Amniotic epithelial cell (primary cell): ENCODE measurements at regions not wholly inside any gene's neighbourhood (a gene's known extent, or its start where the extent isn't known, plus 50 kb on each side); places are given as distances from the start of the nearest gene placed in this dataset.
"Not testable (repeated sequence)": the region's sequence is repeated elsewhere in the genome, so short reads cannot be mapped to it uniquely, and the experiment has no call there.

ENCODE experiments used
- DNase-seq: peaks from one replicate; pipeline ENCODE4 v3.0.0-alpha.2; 2010; ENCODE audit warnings: low read depth

DNA sequence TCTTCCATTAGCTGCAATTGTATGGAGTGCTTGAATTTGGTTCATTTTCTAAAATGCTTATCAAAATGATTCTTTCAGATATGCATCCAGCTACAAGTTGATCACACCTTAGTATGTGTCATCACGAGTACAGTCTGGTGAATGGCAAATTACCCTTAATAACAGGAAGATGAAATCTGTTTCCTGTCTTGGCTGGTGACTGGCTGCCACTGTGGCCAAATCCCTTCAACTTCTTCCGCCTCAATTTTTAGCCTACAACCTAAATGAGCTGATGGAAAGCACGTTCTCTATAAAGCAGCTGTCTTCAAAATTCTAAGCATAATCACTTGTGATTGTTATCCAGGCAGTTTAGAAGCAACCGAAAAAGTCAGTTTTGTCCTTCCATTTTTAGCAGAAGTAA, 387.1 kb upstream of the NECTIN3 start:
- no peak for DNase-seq

DNA sequence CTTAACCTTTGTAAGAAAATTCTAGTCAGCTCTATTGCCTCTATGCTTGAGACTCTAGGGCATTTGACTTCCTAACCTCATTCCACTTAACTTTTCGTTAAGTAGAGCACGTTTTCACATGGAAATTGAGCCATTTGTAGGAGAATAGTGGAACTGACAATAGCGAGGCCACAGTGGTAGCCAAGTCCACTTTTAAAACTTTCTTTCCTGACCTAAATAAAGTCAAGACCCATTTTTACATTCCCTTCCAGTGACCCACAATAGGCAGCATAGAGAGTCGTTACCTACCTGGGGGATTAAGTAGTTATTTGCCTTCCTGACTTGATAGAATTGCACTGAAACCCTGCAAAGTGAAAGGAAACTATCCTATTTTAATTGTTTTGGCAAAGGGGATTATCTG, 386.0 kb upstream of the NECTIN3 start:
- no peak for DNase-seq

DNA sequence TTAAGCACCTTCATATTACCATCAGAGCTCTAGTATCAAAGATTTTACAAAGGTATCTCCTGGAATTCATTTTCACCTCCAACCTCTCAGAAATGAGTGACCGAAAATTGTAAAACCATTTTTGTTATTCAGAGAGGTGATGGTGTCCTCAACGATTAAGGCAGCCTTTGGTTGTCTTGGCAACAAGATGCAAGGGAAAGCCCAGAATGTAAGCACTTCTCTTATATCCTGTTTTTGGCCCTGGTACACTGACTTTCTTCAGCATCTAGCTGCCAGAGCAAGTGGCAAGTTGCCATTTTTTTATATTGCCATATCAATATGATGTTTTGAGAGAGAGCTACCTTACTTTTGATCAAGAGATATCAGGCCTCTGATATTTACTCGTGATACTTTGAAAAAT, 384.9 kb upstream of the NECTIN3 start:
- DNase-seq, result no peak

DNA sequence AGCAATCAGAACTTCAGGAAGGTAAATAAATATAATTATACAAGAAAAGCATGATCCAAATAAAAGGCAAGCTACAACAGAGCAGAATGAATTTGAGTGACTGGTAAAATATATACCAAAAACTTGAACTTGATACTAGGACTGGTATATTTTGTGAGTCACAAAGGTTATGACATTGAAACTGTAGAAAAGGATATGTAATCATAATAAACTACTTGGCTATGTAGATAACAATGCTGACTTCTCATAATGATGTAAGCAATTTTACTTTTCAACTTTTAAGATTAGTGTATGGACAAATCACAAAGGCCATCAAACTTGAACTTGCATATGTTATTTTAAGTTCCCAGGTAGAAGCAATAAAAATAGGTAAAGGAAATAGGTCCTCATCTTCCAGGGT, 384.5 kb upstream of the NECTIN3 start:
- DNase-seq, result peak; percentile 29

DNA sequence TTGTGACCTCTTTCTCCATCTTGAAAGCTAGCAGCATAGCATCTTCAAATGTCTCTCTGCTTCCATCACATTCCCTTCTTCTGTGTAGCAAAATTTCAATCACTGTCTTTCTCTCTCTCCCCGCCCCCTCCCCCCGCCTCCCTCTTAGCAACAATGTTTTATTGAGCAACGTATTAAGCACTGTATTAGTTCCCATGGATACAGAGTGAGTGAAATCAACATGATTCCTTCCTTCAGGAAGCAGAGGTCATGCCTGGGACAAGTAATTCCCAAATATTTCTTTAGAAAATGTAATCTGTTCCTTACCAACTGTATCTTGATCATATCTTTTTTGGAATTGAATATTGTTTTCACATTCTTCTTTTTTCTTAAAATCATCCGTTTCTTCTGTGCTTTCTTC, 373.7 kb upstream of the NECTIN3 start:
- peak; percentile 37 for DNase-seq

DNA sequence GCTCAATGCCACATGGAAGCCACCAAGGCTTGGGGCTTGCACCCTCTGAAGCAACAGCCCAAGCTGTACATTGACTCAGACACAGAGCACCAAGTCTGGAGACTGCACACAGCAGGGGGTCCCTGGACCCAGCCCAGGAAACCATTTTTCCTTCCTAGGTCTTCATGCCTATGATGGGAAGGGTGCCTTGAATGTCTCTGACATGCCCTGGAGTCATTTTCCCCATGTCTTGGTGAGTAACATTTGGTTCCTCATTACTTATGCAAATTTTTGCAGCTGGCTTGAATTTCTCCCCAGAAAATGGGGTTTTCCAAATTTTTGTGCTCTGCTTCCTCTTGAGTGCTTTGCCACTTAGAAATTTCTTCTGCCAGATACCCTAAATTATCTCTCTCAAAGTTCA, 367.3 kb upstream of the NECTIN3 start:
- not testable (repeated sequence) for DNase-seq

DNA sequence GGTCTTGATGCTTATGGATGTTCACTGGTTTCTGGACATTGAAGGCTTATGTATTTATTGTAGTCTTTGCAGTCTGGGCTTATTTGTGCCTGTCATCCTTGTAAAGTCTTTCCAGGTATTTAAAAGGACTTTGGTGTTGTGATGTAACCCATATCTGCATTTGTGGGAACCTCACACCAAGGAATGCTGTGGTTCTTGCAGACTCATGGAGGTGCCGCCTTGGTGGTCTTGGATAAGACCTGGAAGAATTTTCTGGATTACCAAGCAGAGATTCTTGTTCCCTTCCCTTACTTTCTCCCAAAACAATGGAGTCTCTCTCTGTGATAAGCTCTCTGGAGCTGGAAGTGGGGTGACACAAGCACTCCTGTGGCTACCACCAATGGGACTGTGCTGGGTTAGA, 363.5 kb upstream of the NECTIN3 start:
- peak; percentile 72 for DNase-seq

DNA sequence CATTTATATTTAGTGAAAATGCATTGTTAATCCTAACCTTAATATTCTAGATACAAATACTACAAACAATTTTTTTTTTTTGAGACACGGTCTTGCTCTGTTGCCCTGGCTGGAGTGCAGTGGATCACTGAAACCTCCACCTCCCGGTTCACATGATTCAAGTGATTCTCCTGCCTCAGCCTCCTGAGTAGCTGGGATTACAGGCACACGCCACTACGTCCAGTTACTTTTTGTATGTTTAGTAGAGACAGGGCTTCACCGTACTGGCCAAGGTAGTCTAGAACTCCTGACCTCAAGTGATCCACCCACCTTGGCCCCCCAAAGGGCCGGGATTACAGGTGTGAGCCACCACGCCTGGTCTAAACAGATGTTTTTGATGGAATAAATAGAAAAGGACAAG, 361.5 kb upstream of the NECTIN3 start:
- no peak for DNase-seq

DNA sequence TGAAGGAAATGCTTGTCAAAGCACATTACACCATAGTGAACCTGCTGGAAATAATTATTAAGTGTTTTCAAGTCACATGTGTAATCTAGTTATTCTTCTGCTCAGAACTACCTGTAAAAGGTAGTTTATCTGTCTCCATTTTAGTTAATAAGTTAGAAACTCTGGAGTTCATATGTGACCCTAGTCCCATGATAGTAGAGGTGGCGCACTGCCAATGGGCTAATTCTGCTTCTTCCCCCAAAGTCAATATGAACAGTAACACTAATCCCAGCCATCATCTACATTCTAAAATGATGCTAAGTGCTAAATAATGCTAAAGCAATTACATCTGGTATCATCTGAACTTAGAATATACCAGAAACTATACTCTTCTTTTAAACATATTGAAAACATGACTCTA, 361.0 kb upstream of the NECTIN3 start:
- no peak for DNase-seq

DNA sequence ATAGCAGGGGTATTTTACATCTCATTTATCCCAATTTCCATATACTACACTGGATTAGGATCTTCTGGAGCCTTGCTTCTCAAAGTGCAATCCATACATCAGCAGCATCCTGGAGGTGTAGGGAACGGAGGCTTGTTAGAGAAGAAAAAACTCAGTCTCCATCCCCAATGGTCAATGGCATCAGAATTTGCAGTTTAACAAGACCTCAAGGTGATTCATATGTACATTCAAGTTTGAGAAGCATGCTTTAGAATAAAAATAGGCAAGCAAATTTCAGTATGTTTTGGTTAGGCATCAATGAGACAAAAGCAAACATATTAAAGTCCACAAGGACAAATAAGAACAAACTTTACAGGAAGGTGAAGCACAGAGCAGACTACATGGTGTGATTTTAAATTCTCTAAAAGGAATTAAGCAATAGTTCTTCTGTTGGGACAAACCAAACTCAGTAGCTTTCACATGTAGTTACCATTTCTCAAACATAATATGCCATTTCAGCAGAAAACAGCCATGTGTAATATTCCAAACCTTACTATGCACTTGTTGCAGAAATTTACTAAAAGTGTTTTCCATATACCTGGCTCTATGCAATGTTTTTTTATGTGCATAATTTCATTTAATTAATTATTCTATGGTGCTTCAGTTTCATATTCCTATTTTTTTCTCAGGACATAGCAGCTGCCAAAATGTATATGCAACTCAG, 360.3 kb upstream of the NECTIN3 start:
- DNase-seq, result no peak

DNA sequence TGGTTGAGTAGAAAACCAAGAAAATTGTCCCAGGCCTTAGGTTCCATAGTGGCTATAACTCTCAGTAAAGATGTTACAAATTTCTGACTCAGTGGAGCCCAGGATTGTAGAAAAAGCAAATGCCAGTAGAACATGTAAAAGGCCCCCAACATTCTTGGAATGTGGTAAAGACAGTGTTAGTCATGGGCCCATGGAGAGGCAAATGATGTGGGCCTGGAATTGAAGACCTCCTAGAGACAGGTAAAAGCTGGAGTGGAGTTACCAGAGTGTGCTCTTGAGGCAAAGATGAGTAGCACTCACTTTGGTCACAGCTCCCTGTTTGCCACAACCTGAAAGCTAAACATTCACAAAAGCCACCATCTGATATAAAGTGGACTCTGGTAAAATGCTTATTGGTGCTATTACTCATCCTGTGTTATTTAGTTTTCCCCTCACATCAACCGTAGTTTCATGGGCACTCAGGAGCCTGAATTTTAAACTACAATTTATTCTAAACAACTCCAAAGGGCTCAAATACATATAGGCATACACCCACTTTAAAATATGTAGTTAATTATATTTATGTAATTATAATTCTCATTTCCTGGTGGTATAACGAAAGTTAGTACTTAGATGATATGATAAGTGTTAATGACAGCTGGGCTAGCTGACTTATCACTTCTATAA, 359.6 kb upstream of the NECTIN3 start:
- DNase-seq, result peak; percentile 16

DNA sequence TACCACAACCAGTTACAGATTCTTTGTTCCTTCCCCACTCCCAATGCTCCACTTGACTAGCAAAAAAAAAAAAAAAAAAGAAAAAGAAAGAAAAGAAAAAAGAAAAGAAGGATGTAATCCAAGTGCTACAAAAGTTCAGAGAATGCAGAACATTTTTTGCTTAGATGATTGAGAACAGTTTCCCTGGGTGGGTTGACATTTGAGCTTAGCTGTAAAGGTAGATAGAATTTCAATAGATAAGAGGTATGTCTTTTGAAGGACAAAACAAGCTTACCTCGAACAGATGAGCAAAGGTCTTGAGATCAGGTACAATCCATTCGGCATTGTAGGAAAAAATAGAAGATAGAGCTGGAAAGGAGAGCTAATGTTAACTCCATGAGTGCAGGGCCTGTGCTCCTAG, 344.6 kb upstream of the NECTIN3 start:
- DNase-seq, result no peak

DNA sequence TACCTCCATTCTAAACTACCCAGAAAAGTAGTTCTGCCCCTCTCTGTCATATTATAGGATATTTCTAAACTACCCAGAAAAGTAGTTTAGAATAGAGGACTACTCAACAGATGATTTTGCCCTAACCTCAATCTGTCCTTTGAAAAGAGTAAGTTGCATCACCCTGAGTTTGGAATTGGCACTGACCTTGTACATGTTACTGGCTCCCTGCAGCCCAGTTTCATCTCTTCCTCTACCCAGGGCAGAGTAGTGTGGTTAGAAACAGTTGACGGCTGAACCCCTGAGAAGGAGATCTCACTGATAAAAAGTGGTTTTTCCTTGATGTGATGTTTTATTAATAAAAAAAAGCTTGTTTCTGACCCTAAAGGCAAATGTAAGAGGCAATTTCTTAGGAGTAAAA, 340.5 kb upstream of the NECTIN3 start:
- DNase-seq, result peak; percentile 45

DNA sequence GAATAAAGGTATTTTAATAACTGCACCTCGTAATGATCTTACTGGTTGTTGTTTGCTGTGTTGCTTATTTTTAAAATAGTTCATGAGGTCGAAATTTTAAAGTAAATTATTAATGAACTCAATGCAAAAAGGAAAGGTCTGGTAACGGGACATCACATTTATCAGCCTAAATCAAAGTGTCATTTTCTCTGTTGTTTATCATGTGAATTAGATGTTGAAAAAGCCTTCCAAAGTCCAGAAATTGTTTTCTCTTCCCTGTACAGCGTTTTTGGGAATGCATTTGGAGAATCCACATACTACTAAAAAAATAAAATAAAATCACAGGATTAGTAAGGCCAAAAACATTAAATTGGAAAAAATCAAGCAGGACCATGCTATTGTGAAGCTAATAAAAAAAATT, 339.2 kb upstream of the NECTIN3 start:
- DNase-seq, result no peak

DNA sequence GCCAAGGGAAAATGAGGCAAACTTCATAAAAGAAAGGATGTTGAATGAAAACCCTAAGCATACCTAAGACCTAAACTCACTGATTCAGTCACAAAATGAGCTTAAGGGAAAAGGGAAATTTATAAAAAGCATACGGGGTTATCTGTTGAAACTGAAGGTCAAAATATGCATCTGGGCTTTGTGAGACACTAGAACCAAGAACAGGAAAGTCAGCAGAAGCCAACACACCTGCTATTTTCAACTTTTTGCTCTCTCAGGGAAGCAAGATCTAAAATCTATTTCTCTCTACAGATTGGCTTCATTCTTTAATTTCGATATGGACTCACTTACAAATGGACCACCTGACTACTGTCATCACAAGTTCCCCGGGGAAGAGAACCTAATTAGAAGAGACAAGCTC, 338.6 kb upstream of the NECTIN3 start:
- DNase-seq, result no peak

DNA sequence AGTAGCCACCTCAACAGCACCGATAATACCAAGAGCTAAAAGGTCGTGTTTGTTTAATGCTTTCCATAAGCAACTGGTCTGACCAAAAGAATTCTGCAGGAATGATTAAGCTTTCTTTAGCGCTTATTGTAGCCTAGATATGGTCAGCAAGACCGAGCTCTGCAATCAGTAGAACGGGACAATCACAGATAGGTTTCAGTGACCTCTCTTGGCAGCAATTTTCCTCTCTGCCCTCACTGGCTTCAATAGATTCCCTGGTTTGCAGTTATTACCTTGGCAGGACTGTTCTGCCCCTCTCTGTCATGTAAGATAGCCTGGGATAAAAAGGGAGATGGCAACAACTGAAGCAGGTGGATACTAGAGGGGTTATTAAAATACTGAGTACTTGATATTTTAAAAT, 337.1 kb upstream of the NECTIN3 start:
- no peak for DNase-seq

DNA sequence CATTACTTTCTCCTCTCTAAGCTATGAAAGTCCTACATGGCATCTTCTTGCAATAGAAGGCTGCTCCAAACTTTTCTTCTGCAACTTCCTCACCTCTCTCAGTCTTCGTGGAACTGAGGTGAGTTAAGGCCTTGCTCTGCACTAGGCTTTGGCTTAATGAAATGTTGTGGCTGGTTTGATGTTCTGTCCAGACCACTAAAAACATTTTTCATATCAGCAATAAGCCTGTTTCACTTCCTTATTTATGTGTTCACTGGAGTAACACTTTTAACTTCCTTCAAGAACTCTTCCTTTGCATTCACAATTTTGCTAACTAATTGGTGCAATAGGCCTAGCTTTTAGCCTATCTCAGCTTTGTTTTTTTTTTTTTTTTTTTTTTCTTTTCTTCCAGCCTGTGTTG, 335.3 kb upstream of the NECTIN3 start:
- peak; percentile 28 for DNase-seq

DNA sequence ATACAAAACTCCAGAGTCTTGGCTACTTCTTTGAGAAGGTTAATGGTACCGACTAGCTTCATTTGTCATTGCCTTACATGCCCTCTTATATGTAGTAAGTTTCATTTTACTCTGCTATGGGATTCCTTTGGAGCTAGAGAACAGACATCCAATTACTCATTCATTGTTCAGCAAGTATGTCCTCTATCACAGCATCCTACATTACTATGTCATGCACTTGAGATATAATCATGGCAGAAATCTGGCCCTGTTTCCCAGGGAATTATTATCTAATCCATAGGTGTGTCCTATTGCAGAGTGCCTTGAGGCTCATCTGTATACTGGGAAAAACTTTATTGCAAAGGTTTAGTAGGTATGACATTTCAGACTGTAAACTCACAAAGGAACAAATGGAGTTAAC, 333.1 kb upstream of the NECTIN3 start:
- peak; percentile 24 for DNase-seq

DNA sequence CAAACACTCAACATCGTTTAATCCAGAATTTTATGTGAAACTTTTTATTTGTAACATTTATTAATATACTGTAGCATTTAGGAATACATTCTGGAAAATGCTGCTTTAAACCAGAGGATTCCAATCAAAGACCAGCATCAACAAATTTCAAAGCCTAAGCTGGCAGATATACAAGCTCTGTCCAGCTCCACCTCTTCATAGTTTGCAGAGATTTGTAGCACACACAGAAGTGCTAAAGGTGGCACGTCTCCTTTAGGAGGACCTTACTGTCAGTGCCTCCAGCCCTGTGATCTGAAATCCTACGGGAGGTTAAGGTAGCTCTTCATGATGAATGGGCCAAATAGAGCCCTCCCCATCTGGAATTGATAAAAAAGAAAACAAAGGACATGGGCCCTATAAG, 329.7 kb upstream of the NECTIN3 start:
- DNase-seq, result no peak

DNA sequence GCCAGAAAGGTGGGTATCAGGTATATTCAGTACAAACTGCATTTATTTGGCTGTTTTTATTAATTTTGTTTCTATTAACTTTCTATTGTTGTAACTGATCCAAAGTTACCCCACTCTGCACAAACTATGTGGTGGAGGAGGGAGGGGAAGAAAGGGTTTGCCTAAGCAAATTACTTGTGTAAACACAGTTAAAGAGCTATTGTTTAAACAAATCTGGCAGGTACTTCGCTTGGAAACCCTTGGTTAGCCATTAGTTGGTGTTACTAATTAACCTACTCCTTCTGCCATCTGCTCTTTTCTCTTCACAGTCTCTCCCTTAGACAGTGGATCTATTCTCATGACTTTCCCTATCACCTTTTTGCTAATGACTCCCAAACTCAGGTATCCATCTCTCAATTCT, 328.4 kb upstream of the NECTIN3 start:
- no peak for DNase-seq

DNA sequence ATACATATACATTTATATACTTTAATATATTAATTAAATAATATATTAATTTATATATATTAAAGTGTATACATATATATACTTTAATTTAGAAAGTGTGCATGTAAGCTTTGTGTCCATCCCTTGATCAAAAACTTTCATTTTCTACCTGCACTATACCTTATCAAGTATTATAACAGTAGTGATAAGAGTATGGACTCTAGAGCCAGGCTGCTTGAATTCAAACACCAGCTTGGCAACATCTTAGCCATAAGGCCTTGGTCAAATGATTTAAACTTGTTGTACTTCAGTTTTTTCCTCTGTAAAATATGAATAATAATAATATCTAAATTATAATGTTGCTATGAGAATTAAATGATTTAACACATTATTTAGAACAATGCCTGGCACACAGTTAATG, 327.6 kb upstream of the NECTIN3 start:
- no peak for DNase-seq

DNA sequence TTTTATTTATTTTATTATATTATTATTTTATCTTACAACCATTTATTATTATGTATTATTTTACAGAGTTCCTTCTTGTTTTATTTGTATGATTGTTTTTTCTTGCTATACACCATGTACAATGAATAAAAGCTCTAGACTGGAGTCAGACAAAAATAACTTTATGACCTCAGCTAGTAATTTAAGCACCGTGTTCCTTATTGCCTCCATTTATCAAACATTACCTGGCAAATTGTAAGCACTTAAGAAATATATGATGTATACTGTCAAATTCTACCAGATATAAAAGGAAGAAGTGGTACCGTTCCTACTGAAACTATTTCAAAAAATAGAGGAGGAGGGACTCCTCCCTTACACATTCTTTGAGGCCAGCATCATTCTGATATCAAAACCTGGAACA, 326.9 kb upstream of the NECTIN3 start:
- no peak for DNase-seq

DNA sequence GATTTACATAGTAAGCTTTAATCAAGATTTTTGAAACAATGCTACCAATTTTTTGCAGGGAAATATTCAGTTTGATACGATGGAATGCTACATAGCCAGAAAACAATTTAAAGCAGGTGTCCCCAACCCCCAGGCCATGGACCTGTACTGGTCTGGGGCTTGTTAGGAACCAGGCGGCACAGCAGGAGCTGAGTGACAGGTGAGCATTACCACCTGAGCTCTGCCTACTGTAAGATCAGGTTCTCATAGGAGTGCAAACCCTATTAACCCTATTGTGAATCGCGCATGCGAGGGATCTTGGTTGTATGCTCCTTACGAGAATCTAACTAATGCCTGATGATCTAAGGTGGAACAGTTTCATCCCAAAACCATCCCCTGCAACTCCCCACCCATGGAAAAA, 322.6 kb upstream of the NECTIN3 start:
- no peak for DNase-seq

DNA sequence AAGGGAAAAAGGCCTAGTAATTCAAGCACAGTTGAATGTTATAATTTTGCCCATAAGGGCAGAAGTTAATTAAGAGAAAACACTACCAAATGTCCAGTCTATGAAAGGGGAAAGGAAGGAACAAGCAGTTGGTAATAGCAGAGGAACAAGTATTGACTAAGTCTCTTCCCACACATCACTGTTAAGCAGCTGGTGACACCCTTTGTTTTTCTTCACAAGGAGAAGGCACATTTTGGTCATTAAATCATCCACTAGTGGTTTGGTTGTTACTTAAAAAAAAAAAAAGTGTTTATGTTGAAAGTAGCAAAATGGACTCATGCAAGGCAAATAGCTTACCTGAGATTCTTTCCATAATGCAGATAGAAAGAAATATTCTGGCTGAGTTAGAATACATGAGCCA, 321.4 kb upstream of the NECTIN3 start:
- DNase-seq, result no peak
